PC-9 (cell line): ENCODE measurements at regions not wholly inside any gene's neighbourhood (a gene's known extent, or its start where the extent isn't known, plus 50 kb on each side); places are given as distances from the start of the nearest gene placed in this dataset.

Experiments
- BruUV-seq: library from RNA; stranded (reverse); fragments of 400-500 nt; replicated peaks from 2 replicates; lab custom pipeline; 2021; lab: Mats Ljungman, UMichigan
- CTCF ChIA-PET: fragments of 300-600 bp; sonication (Branson Sonifier 250); formaldehyde crosslinking; loops from one replicate; lab custom pipeline; 2022; ENCODE audit warnings: antibody characterized with exemption; lab: Charles Lee
- POLR2A ChIA-PET: fragments of 300-600 bp; sonication (Branson Sonifier 250); formaldehyde crosslinking; loops from one replicate; lab custom pipeline; 2022; ENCODE audit warnings: antibody characterized with exemption; ENCODE audit not compliant: unreplicated experiment; lab: Charles Lee
- DNase-seq, 2 experiments: peaks; one replicate each; pipeline versions ENCODE4 v3.0.0 to v3.0.0-alpha.2; 2015 to 2022; ENCODE audit warnings: mixed read lengths in 1 of 2
- H2AFZ ChIP-seq: fragments of 200-600 bp; sonication (generic); 2 replicates; pipeline ENCODE4 v1.8.1; 2017; ENCODE audit warnings: antibody characterized with exemption
- H3F3A ChIP-seq: fragments of 200-600 bp; sonication (generic); 2 replicates; pipeline ENCODE4 v1.8.1; 2017; ENCODE audit warnings: antibody characterized with exemption, mild to moderate bottlenecking, low read depth; ENCODE audit not compliant: insufficient read depth
- H3K27ac ChIP-seq: fragments of 200-600 bp; sonication (generic); 2 replicates; pipeline ENCODE4 v1.6.1; 2016; ENCODE audit warnings: mixed run types
- H3K27me3 ChIP-seq: fragments of 200-600 bp; sonication (generic); 2 replicates; pipeline ENCODE4 v1.6.1; 2016; ENCODE audit warnings: low read depth, mixed run types; ENCODE audit not compliant: insufficient read depth
- H3K36me3 ChIP-seq: fragments of 200-600 bp; sonication (generic); 2 replicates; pipeline ENCODE4 v1.6.1; 2016; ENCODE audit warnings: low read depth, mixed run types
- H3K4me1 ChIP-seq: fragments of 200-600 bp; sonication (generic); replicated peaks from 2 replicates; pipeline ENCODE4 v1.6.1; 2016; ENCODE audit warnings: mixed run types; ENCODE audit not compliant: insufficient read depth
- H3K4me2 ChIP-seq: fragments of 200-600 bp; sonication (generic); 2 replicates; pipeline ENCODE4 v1.6.1; 2017; ENCODE audit warnings: mixed run types
- H3K4me3 ChIP-seq: fragments of 200-600 bp; sonication (generic); 2 replicates; pipeline ENCODE4 v1.6.1; 2016; ENCODE audit warnings: mixed run types
- H3K79me2 ChIP-seq: fragments of 200-600 bp; sonication (generic); 2 replicates; pipeline ENCODE4 v1.6.1; 2017; ENCODE audit warnings: low read depth, mixed run types
- H3K9me2 ChIP-seq: fragments of 200-600 bp; sonication (generic); 2 replicates; pipeline ENCODE4 v1.8.1; 2017; ENCODE audit warnings: mild to moderate bottlenecking; ENCODE audit not compliant: insufficient read depth
- H3K9me3 ChIP-seq: fragments of 200-600 bp; sonication (generic); 2 replicates; pipeline ENCODE4 v1.8.1; 2016; ENCODE audit warnings: low read depth; ENCODE audit not compliant: insufficient read depth
- H4K20me1 ChIP-seq: fragments of 200-600 bp; sonication (generic); 2 replicates; pipeline ENCODE4 v1.8.1; 2017; ENCODE audit not compliant: insufficient read depth
- CTCF ChIP-seq: fragments of 200-600 bp; sonication (generic); conservative IDR thresholded peaks from 2 replicates; pipeline ENCODE4 v1.6.1; 2017; ENCODE audit warnings: mixed run types, antibody characterized with exemption, mild to moderate bottlenecking, moderate library complexity
- EZH2 ChIP-seq: fragments of 200-600 bp; sonication (generic); IDR thresholded peaks from 2 replicates; pipeline ENCODE4 v1.8.0; 2017; ENCODE audit warnings: antibody characterized with exemption, low read depth
- intact Hi-C: fragments of 100-400 bp; cut with micrococcal nuclease; formaldehyde crosslinking; loops from one replicate; pipeline ENCODE4 v1.10.0; 2022; ENCODE audit not compliant: unreplicated experiment

- H3F3A ChIP-seq: no peaks in the 10 kb centered on the region
- no peak overlapping the region for H3K27ac ChIP-seq
- intact Hi-C loops: no loop called here
- no peaks in the 10 kb centered on the region for H3K36me3 ChIP-seq
- no peaks in the 10 kb centered on the region for H3K9me2 ChIP-seq
- no peaks in the 10 kb centered on the region for H4K20me1 ChIP-seq
- no peak overlapping the region for H2AFZ ChIP-seq
- BruUV-seq: no TSS peak
- POLR2A ChIA-PET: no interaction called here
- H3K27me3 ChIP-seq: no peaks in the 10 kb centered on the region
- no peak overlapping the region for H3K4me3 ChIP-seq
- H3K79me2 ChIP-seq: no peaks in the 10 kb centered on the region
- no peaks in the 10 kb centered on the region for H3K4me1 ChIP-seq
- no peaks in the 10 kb centered on the region for H3K9me3 ChIP-seq
- CTCF ChIA-PET: no interaction called here
- DNase-seq: no peak
- no peak overlapping the region for H3K4me2 ChIP-seq
- TF ChIP-seq CTCF (no peak), EZH2 (no peak)
Observed at GRCh38 chr6:125507987-125508655, 206.4 kb upstream of the HDDC2 start.

GRCh38 chr6:125508793-125509192 lies 207.0 kb upstream of the HDDC2 start:
- Histone ChIP-seq H3K4me3 (no peak overlapping the region), H3K79me2 (no peaks in the 10 kb centered on the region), H3F3A (no peaks in the 10 kb centered on the region), H3K4me1 (no peaks in the 10 kb centered on the region), H3K27ac (no peak overlapping the region), H3K9me3 (no peaks in the 10 kb centered on the region), H4K20me1 (no peaks in the 10 kb centered on the region), H3K27me3 (no peaks in the 10 kb centered on the region), H3K36me3 (no peaks in the 10 kb centered on the region), H3K9me2 (no peaks in the 10 kb centered on the region), H3K4me2 (no peak overlapping the region), H2AFZ (no peak overlapping the region)
- no peak for DNase-seq
- no TSS peak for BruUV-seq
- ChIA-PET POLR2A (no interaction called here), CTCF (no interaction called here)
- intact Hi-C loops: no loop called here
- no peak for TF ChIP-seq CTCF

GRCh38 chr6:125509477-125509876 lies 207.7 kb upstream of the HDDC2 start:
- no peak overlapping the region for H3K4me2 ChIP-seq
- TF ChIP-seq CTCF: no peak
- no peak for TF ChIP-seq EZH2
- no TSS peak for BruUV-seq
- no peaks in the 10 kb centered on the region for H3K27me3 ChIP-seq
- no peaks in the 10 kb centered on the region for H3K4me1 ChIP-seq
- no peak overlapping the region for H3K4me3 ChIP-seq
- H3F3A ChIP-seq: no peaks in the 10 kb centered on the region
- H2AFZ ChIP-seq: no peak overlapping the region
- no peaks in the 10 kb centered on the region for H3K79me2 ChIP-seq
- no peaks in the 10 kb centered on the region for H3K9me2 ChIP-seq
- CTCF ChIA-PET: no interaction called here
- intact Hi-C loops: no loop called here
- no peaks in the 10 kb centered on the region for H3K9me3 ChIP-seq
- POLR2A ChIA-PET: no interaction called here
- H4K20me1 ChIP-seq: no peaks in the 10 kb centered on the region
- no peak overlapping the region for H3K27ac ChIP-seq
- DNase-seq: no peak
- no peaks in the 10 kb centered on the region for H3K36me3 ChIP-seq
